A673 (cell line): ENCODE measurements at regions not wholly inside any gene's neighbourhood (a gene's known extent, or its start where the extent isn't known, plus 50 kb on each side); places are given as distances from the start of the nearest gene placed in this dataset.

ENCODE experiments used
- EZH2 ChIP-seq: fragments of 200-600 bp; sonication (generic); IDR thresholded peaks from 2 replicates; pipeline ENCODE4 v1.6.1; 2017; ENCODE audit warnings: borderline replicate concordance, low read depth, mild to moderate bottlenecking, mixed read lengths, antibody characterized with exemption, low read length; ENCODE audit not compliant: poor library complexity, severe bottlenecking
- TF ChIP-seq, protein P1 (sequence below): fragments of 300-800, 200-600 bp; sonication (generic); conservative IDR thresholded peaks from 2 replicates; pipeline ENCODE4 v1.5.1; 2017; ENCODE audit warnings: low read depth, mild to moderate bottlenecking, antibody characterized with exemption, low read length, moderate library complexity, mixed read lengths

DNA sequence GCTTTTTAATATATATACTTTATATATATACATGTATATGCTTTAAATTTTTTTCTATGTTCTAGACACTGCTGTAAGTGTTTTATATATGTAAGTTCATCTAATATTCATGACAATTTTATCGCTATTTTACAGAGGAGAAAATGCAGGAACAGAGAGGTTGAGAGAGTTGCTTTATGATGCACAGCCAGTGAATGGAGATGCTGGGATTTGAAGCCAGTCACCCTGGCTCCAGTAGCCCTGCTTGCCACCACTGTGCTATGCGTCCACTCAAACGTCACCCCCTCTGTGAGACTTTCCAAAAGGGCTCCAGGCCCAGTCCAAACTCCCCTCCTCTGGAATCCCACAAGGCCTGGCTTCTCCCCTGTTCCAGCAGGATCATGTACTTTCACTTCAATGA is 91.0 kb upstream of the GRIK3 start:
- TF ChIP-seq, protein P1, sequence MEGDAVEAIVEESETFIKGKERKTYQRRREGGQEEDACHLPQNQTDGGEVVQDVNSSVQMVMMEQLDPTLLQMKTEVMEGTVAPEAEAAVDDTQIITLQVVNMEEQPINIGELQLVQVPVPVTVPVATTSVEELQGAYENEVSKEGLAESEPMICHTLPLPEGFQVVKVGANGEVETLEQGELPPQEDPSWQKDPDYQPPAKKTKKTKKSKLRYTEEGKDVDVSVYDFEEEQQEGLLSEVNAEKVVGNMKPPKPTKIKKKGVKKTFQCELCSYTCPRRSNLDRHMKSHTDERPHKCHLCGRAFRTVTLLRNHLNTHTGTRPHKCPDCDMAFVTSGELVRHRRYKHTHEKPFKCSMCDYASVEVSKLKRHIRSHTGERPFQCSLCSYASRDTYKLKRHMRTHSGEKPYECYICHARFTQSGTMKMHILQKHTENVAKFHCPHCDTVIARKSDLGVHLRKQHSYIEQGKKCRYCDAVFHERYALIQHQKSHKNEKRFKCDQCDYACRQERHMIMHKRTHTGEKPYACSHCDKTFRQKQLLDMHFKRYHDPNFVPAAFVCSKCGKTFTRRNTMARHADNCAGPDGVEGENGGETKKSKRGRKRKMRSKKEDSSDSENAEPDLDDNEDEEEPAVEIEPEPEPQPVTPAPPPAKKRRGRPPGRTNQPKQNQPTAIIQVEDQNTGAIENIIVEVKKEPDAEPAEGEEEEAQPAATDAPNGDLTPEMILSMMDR = no peak
- TF ChIP-seq EZH2 = no peak
